ENCODE measurements at regions not wholly inside any gene's neighbourhood (a gene's known extent, or its start where the extent isn't known, plus 50 kb on each side); places are given as distances from the start of the nearest gene placed in this dataset.
"Not testable (repeated sequence)": the region's sequence is repeated elsewhere in the genome, so short reads cannot be mapped to it uniquely, and the experiment has no call there.

DNA sequence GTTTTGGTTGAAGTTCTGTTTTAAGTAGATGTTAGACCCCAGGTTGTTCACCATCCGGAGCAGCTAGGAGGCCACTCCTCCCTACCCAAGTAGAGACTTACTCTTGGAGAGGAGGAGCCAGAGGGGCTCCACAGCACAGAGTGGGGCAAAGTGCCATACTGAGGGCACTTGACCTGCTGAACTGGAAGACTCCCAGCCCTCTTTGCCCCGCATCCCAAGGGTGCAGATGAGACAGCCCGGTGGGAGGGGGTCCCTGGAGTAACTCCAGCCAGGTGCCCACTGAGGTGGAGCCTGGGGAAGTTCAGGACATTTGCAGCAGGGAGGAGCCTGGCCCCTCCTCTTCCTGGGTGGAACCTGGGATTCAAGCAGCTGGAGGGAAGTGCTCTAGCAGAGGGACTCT is 102.1 kb upstream of the GPR6 start:
- DNase-seq: no peak

- no peak for DNase-seq
Observed at GRCh38 chr6:109877028-109878004, 100.8 kb upstream of the GPR6 start.

GRCh38 chr6:109878005-109878690 is 100.0 kb upstream of the GPR6 start:
- not testable (repeated sequence) for DNase-seq

GRCh38 chr6:109879081-109879480 is 99.0 kb upstream of the GPR6 start:
- not testable (repeated sequence) for DNase-seq

DNA sequence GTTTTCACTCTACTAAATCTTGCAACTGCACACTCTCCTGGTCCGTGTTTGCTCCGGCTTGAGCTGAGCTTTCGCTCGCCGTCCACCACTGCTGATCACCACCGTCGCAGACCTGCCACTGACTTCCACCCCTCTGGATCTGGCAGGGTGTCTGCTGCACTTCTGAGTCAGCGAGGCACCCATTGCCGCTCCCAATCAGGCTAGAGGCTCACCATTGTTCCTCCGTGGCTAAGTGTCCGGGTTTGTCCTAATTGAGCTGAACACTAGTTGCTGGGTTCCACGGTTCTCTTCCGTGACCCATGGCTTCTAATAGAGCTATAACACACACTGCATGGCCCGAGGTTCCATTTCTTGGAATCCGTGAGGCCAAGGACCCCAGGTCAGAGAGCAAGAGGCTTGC is 98.6 kb upstream of the GPR6 start:
- DNase-seq: no peak

DNA sequence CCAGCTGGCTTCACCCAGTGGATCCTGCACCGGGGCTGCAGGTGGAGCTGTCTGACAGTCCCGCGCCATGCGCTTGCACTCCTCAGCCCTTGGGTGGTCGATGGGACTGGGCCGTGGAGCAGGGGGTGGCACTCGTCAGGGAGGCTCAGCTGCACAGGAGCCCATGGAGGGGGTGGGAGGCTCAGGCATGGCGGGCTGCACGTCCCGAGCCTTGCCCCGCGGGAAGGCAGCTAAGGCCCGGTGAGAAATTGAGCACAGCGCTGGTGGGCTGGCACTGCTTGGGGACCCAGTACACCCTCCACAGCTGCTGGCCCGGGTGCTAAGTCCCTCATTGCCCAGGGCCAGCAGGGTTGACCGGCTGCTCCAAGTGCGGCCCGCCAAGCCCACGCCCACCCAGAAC is 97.0 kb upstream of the GPR6 start:
- not testable (repeated sequence) for DNase-seq

- DNase-seq: not testable (repeated sequence)
Observed at GRCh38 chr6:109881953-109882490, 96.1 kb upstream of the GPR6 start.

DNA sequence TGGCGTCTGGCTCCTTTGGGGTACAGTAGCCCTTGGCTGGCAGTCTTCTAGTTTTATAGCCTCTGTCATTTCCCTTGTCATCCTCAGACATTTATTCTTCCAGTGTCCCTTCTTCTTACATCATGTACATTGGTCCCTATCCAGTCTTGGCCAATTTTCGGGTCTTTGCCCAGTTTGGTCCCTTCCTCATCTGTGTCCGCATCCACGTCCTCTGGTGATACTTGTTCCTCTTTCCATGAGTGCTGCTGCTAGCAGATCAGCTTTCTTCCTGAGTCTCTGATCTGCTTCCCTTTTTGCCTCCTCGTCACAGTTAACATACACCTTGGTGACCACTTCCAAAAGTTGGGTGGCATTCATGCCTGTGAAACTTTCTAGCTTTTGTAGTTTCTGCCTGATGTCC is 86.2 kb upstream of the GPR6 start:
- no peak for DNase-seq

DNA sequence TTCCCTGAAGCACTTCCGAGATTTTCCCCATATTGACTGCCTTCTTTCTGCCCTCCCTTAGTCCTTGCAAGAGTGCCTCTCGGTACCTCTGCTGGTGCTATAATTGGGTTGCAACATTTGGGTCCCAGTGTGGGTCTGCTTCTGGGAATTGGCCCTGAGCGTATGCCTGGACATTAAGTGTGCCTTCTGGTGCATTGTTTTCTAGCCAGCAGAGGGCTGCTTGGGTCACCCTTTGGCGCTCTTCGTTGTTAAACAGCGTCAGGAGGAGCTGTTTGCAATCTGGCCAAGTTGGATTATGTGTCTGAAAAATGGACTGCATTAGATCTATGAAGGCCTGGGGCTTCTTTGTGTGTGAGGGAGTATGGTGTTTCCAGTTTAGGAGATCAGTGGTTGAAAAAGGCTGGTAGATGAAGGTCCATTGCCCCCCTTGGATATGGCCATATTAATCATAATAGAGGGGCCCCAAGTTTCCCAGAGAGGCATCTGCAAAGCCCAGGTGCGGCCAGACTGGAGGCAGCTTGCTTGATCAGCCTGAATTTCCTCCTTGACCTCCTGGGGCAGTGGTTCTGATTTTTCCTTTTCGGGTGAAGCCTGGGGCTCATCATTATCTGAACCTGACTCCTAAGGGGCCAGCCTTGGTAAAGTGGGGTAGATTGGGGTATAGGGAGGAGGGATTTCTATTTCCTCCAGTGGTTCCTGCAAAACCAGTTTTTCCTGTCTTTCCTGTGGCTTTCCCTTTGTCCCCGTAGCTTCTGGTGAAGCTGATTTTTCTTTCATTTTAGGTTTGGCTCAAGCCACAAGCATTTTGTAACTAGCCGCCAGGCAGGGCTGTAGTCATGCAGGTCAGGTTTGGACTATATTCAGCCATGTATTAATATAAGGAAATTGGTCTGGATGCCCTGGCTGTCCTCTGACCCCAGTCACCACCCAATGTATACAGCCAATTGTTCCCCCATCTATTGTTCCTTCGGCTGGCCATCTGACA is 85.4 kb upstream of the GPR6 start:
- no peak for DNase-seq

- DNase-seq: no peak
Observed at GRCh38 chr6:109893606-109894005, 84.5 kb upstream of the GPR6 start.

GRCh38 chr6:109894181-109894580 is 83.9 kb upstream of the GPR6 start:
- DNase-seq: no peak

DNA sequence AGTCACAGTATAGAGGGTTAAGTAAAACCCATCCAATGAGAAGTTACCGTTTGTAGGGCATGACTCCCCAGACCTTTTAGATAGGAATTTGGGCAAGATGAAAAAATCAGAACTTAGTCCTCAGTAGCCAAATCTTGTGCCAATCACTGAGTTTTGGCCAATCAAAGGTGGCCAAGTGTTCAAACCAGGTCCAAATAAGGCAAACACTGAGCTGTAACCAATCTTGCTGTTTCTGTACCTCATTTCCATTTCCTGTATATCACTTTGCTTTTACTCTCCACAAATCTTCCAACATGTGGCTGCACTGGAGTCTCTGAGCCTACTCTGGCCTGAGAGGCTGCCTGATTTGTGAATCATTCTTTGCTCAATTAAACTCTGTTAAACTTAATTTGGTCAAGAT is 81.8 kb upstream of the GPR6 start:
- peak; percentile 3 for DNase-seq

- DNase-seq: no peak
Observed at GRCh38 chr6:109897025-109897424, 81.1 kb upstream of the GPR6 start.

- no peak for DNase-seq
Observed at GRCh38 chr6:109897561-109898080, 80.5 kb upstream of the GPR6 start.

DNA sequence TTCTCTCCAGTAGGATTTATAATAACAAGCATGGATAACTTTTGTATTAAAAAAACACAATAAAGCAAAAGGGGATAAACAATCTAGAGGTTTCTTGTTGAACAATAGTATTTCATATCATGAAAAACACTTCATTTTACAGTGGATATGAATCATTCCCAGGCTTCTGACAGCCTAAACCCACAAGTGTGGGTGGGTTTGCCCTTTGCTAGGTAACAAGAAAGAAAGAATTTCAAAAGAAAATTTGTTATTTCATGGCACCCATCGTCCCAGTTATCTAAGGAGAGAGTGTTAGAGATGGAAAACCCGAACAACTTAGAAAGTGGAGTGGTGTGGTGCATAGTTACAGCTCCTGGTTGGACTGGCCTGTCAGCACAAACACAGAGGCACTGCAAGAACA is 76.1 kb upstream of the GPR6 start:
- no peak for DNase-seq

DNA sequence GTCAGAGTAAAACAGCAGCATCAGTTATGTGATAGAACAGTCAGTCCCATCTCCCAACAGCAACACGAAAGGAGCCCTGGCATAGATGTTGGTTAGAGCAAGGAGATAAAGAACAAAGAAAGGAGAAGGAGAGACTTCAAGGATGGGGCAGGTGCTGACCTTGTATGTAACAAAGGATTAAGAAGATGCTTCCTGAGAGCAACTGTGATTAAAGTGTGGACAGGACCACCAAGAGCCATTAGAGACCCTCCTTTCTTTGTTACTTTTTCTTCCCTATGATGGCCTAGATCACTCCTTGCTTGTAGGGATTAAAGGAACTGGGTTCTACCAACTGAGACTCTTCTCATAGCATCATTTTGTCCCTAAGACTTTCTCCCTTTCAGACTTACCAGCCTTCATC is 75.2 kb upstream of the GPR6 start:
- no peak for DNase-seq

DNA sequence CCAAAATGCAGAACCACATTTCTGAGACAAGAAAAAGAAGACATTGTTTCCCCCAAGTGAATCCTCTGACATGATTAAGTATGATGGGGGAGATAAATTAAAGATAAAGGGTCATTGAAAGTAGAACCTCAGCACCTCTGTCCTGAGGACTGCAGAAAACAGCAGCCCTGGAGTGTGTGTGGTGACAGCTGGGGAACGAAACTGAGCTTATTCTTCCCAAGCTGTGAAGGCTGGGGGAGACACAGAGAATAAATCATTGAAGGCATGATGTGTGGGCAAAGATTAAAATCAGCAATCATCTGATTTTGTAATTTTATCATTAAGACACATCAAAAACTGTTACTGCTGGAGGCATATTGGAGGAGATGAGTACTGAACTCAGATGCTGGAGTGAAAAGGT is 67.5 kb upstream of the GPR6 start:
- DNase-seq: no peak

DNA sequence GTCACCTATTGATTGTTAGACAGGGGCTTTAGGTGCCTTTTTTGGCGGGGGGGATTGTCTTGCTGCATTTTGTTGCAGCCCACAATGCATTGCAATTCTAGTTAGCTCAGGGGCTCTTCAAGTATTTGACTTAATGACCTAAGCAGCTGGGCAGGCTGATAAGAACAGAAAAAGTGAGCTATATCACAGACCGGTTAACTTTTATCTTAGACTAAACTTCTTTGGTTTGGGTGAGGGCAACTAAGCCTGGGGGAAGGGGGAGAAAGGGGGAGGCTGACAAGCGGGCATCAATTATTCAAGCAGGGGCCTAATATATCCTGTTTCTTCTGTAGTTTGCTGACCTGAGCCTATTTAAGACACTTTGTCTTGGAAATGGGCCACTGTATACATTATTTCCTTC is 66.0 kb upstream of the GPR6 start:
- no peak for DNase-seq

DNA sequence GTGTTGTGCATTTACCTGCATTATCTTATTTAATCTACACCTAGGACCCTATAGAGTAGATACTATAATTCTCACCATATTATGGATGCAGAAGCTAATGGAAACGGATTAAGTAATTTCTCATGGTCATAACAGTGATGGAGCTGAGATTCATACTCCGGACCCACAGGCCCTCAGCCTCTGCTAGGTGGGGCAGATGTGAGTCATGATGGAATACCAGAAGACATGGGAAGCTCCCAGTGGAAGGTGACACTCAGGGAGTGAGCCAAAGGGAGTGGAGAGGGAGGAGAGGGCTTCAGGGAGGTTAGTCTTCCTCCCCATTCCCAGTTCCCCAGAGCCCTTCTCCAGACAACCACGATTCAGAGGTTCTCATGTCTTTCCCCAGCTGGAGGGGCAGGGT is 65.2 kb upstream of the GPR6 start:
- no peak for DNase-seq

GRCh38 chr6:109915748-109916147 is 62.4 kb upstream of the GPR6 start:
- not testable (repeated sequence) for DNase-seq

DNA sequence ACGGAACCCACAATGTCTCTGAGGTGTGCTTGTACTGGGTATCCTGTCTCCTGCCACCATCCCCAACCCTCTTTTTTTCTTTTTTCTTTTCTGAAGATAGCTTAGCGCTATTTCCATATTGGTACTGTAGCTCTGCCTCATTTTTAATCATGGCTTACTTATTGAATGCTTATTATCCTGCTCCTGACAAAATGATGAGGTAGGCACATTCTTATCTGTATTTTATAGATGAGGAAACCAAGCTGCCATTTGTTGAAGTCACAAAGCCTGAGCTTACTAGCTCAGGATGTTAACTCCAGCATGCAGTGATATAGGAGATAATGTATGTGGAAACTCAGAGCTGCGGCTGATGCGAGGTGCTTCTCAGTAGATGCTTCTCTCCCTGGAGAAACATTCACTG is 61.4 kb upstream of the GPR6 start:
- no peak for DNase-seq

GRCh38 chr6:109918227-109918626 is 59.9 kb upstream of the GPR6 start:
- DNase-seq: no peak
